ENCODE measurements at regions not wholly inside any gene's neighbourhood (a gene's known extent, or its start where the extent isn't known, plus 50 kb on each side); places are given as distances from the start of the nearest gene placed in this dataset.

GRCh38 chr7:42606193-42606905, 305.5 kb downstream of the C7orf25 start:
- BruUV-seq (replicated peaks), result no TSS peak
- H3K4me2 ChIP-seq (ENCODE audit: low read length), result no peak overlapping the region
- ChIA-PET RAD21 (ENCODE audit: low non-redundant PET in 1 of 2, low total read pairs in 2 of 2, uncharacterized antibody in 2 of 2, unreplicated experiment in 2 of 2) (no interaction called here), CTCF (no interaction called here), POLR2A (no interaction called here)
- no peaks in the 10 kb centered on the region for H3K9me2 ChIP-seq (ENCODE audit: insufficient read depth)
- ATAC-seq (no peak), DNase-seq (ENCODE audit: low read depth, low spot score) (no peak)
- TF ChIP-seq FOSL1 (IDR thresholded peaks at IDR 0.05; ENCODE audit: low read depth), result no peak
- TF ChIP-seq, protein P1, sequence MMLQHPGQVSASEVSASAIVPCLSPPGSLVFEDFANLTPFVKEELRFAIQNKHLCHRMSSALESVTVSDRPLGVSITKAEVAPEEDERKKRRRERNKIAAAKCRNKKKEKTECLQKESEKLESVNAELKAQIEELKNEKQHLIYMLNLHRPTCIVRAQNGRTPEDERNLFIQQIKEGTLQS (IDR thresholded peaks at IDR 0.05), result no peak
- TF ChIP-seq, protein P2, sequence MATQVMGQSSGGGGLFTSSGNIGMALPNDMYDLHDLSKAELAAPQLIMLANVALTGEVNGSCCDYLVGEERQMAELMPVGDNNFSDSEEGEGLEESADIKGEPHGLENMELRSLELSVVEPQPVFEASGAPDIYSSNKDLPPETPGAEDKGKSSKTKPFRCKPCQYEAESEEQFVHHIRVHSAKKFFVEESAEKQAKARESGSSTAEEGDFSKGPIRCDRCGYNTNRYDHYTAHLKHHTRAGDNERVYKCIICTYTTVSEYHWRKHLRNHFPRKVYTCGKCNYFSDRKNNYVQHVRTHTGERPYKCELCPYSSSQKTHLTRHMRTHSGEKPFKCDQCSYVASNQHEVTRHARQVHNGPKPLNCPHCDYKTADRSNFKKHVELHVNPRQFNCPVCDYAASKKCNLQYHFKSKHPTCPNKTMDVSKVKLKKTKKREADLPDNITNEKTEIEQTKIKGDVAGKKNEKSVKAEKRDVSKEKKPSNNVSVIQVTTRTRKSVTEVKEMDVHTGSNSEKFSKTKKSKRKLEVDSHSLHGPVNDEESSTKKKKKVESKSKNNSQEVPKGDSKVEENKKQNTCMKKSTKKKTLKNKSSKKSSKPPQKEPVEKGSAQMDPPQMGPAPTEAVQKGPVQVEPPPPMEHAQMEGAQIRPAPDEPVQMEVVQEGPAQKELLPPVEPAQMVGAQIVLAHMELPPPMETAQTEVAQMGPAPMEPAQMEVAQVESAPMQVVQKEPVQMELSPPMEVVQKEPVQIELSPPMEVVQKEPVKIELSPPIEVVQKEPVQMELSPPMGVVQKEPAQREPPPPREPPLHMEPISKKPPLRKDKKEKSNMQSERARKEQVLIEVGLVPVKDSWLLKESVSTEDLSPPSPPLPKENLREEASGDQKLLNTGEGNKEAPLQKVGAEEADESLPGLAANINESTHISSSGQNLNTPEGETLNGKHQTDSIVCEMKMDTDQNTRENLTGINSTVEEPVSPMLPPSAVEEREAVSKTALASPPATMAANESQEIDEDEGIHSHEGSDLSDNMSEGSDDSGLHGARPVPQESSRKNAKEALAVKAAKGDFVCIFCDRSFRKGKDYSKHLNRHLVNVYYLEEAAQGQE (IDR thresholded peaks at IDR 0.05; ENCODE audit: low read depth), result no peak
- no peak for TF ChIP-seq EZH2phosphoT487 (IDR thresholded peaks at IDR 0.05; ENCODE audit: borderline replicate concordance)
- TF ChIP-seq RAD21 (IDR thresholded peaks at IDR 0.05; ENCODE audit: low read depth), result no peak
- no peak for TF ChIP-seq TCF7L2 (IDR thresholded peaks at IDR 0.05; ENCODE audit: borderline replicate concordance, extremely low read depth, insufficient read depth, insufficient read length)
- TF ChIP-seq ZBTB33 (IDR thresholded peaks at IDR 0.05; ENCODE audit: extremely low read depth, insufficient replicate concordance, low read length), result no peak
- TF ChIP-seq YY1 (IDR thresholded peaks at IDR 0.05; ENCODE audit: extremely low read depth, insufficient replicate concordance, low read depth, low read length), result no peak
- TF ChIP-seq CEBPB (IDR thresholded peaks at IDR 0.05; ENCODE audit: low read depth), result no peak
- no peak for TF ChIP-seq POLR2A (IDR thresholded peaks at IDR 0.05; ENCODE audit: borderline replicate concordance, extremely low read depth, insufficient read depth, insufficient read length)
- no peak for TF ChIP-seq SRF (IDR thresholded peaks at IDR 0.05; ENCODE audit: low read depth)
- no peak for TF ChIP-seq ZNF274 (IDR thresholded peaks at IDR 0.05; ENCODE audit: low read depth, low read length)
- no peak for TF ChIP-seq ELF1 (IDR thresholded peaks at IDR 0.05; ENCODE audit: borderline replicate concordance, low read depth)
- H3K9me3 ChIP-seq (ENCODE audit: control insufficient read depth in 1 of 2, insufficient read depth in 1 of 2, low read depth in 1 of 2, low read length in 2 of 2), result no peaks in the 10 kb centered on the region
- H3K27me3 ChIP-seq (ENCODE audit: insufficient read depth, low read length), result no peaks in the 10 kb centered on the region
- H3K4me1 ChIP-seq (ENCODE audit: control insufficient read depth in 1 of 2, insufficient read depth in 2 of 2, low read length in 2 of 2), result no peaks in the 10 kb centered on the region
- no peak overlapping the region for H3K4me3 ChIP-seq (replicated peaks in 1 of 2; ENCODE audit: low read depth in 1 of 2, low read length in 2 of 2)
- H2AFZ ChIP-seq (ENCODE audit: low read depth, low read length, poor library complexity, severe bottlenecking), result no peak overlapping the region
- H3K36me3 ChIP-seq (ENCODE audit: control insufficient read depth in 1 of 2, insufficient read depth in 2 of 2, low read length in 2 of 2), result no peaks in the 10 kb centered on the region
- intact Hi-C loops (cut with micrococcal nuclease), result no loop called here
- H4K20me1 ChIP-seq (ENCODE audit: insufficient read depth), result no peaks in the 10 kb centered on the region
- no peaks in the 10 kb centered on the region for H3K79me2 ChIP-seq (ENCODE audit: insufficient read depth, low read length)
- H3K9ac ChIP-seq (ENCODE audit: low read length), result no peak overlapping the region
- H3K27ac ChIP-seq (ENCODE audit: low read depth, low read length), result no peak overlapping the region
